SHP77 treated with DMSO at 0.1 percent for 48 hours (cell line): ENCODE measurements at regions not wholly inside any gene's neighbourhood (a gene's known extent, or its start where the extent isn't known, plus 50 kb on each side); places are given as distances from the start of the nearest gene placed in this dataset.
A peak's percentile ranks its signal among the peaks of the same experiment; 100 is the strongest.

ENCODE experiments used
- DNase-seq: peaks from one replicate; lab custom pipeline; 2025; lab: John Stamatoyannopoulos, UW

DNA sequence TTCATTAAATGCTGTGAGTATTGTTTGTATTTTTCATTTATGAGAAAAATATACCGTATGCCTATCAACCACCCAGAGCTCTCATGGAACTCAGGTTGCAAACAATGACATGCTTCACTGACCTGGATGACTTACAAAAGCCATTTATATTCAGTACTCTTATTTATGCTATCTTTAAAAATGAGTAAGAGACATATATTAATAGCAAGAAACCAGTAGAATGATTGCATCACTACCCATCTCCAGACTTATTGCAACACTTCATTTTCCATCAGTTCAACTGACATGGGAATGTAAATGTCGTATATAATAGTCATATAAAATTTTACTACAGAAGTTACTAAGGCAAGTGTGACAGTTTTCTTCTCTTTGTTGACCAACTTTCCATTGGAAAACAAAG, 69.1 kb downstream of the OTP start:
- no peak for DNase-seq

GRCh38 chr5:77568555-77568954, 70.0 kb downstream of the OTP start:
- no peak for DNase-seq

DNA sequence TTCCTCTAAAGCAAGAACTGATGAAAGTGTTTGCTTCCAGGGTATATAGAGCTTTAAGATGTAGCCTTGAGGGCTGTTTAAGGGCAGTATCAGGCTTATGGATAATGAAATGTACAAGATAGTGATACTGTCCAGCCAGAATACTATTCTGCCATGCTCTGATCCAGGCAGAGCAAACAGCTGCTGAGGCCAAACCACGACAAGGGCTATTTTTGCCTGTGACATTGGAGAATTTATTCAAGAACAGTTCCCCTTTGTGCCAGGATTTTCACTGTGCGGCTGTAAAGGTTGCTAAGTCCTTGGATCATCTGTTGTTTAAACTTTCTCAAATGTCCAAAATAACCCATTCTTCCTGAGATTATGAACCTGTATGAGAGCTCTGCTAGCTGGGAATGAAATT, 70.4 kb downstream of the OTP start:
- DNase-seq: no peak

- no peak for DNase-seq
Observed at GRCh38 chr5:77563475-77563874, 71.4 kb upstream of the WDR41 start.

DNA sequence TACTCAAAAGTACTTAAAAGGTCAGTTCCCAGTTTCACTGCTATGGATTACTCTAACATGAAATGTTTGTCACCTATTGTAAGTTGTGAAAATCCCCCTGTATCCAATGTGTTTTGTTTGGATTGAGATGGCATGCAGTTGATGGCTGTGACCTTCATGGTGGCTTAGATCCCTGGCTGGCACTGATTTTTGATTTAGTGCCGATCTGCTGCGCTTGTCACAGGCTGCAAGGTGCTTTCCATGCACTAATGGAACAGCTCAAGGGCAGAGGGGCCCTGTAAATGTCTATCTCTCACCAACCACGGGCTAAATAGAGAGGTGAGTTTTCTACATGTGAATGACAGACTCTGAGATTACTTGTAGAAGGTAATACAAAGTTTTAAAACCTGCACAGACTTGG, 69.8 kb upstream of the WDR41 start:
- DNase-seq: no peak

GRCh38 chr5:77560677-77561263, 68.7 kb upstream of the WDR41 start:
- peak; percentile 59 for DNase-seq

GRCh38 chr5:77558266-77558665, 66.2 kb upstream of the WDR41 start:
- no peak for DNase-seq

DNA sequence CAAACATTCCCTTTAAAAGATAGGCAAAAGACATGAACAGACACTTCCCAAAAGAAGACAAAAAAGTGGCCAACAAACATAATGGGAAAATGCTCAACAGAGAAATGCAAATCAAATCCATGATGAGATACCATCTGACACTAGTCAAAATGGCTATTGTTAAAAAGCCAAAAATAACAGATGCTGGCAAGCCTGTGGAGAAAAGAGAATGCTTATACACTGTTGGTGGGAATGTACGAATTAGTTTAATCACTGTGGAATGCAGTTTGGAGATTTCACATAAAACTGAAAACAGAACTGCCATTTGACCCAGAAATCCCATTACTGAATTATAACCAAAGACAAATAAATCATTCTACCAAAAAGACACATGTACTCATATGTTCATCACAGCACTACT, 58.3 kb upstream of the WDR41 start:
- DNase-seq: no peak

GRCh38 chr5:77545285-77545684, 53.2 kb upstream of the WDR41 start:
- DNase-seq: no peak
